Thyroid gland (tissue), 4 donors: ENCODE measurements at regions not wholly inside any gene's neighbourhood (a gene's known extent, or its start where the extent isn't known, plus 50 kb on each side); places are given as distances from the start of the nearest gene placed in this dataset.
A peak's percentile ranks its signal among the peaks of the same experiment; 100 is the strongest.

Experiments used
- DNase-seq, 2 donors: peaks; one replicate each; pipeline ENCODE4 v3.0.0-alpha.2; 2019
- H3K27ac ChIP-seq, 3 donors: fragments of 200-600 bp; sonication (generic); 1 replicate in 2 of 3; 2 replicates in 1 of 3; pipeline ENCODE4 v1.5.1; 2016 to 2019; ENCODE audit warnings: mild to moderate bottlenecking in 1 of 3, moderate library complexity in 1 of 3
- H3K27me3 ChIP-seq: fragments of 200-600 bp; sonication (generic); one replicate; pipeline ENCODE4 v1.5.1; 2019
- H3K36me3 ChIP-seq, 2 donors: fragments of 200-600 bp; sonication (generic); one replicate each; pipeline ENCODE4 v1.5.1; 2016 to 2019
- H3K4me1 ChIP-seq, 2 donors: fragments of 200-600 bp; sonication (generic); one replicate each; pipeline ENCODE4 v1.5.1; 2017 to 2019
- H3K4me3 ChIP-seq, 3 donors: fragments of 200-600 bp; sonication (generic); replicated peaks in 1 of 3; 1 replicate in 2 of 3; 2 replicates in 1 of 3; pipeline ENCODE4 v1.5.1; 2016; ENCODE audit warnings: mild to moderate bottlenecking in 1 of 3
- H3K9me3 ChIP-seq: fragments of 200-600 bp; sonication (generic); one replicate; pipeline ENCODE4 v1.5.1; 2017
- POLR2A ChIP-seq, 2 donors: fragments of 450-650 bp; IDR thresholded peaks; one replicate each; pipeline ENCODE4 v1.6.1; 2017; ENCODE audit warnings: antibody characterized with exemption in 2 of 2, mild to moderate bottlenecking in 2 of 2, moderate library complexity in 1 of 2
- WGBS, 2 donors: methylation state at CpG; one replicate each; pipeline ENCODE4 v1.1.5; 2017; 5-methylcytosine and 5-hydroxymethylcytosine counted together
- intact Hi-C: fragments of 100-400 bp; cut with DNase I; formaldehyde crosslinking; loops from one replicate; pipeline ENCODE4 v1.15.1; 2023
- TF ChIP-seq, protein P1 (sequence below), 6 experiments: fragments of 200-600 bp in 3 of 6; fragments of 450-650 bp in 3 of 6; sonication (generic) in 3 of 6; IDR thresholded peaks; one replicate each; pipeline ENCODE4 v1.5.1; 2016 to 2019; ENCODE audit warnings: antibody characterized with exemption in 6 of 6, mild to moderate bottlenecking in 2 of 6, inconsistent platforms in 1 of 6, moderate library complexity in 1 of 6

DNA sequence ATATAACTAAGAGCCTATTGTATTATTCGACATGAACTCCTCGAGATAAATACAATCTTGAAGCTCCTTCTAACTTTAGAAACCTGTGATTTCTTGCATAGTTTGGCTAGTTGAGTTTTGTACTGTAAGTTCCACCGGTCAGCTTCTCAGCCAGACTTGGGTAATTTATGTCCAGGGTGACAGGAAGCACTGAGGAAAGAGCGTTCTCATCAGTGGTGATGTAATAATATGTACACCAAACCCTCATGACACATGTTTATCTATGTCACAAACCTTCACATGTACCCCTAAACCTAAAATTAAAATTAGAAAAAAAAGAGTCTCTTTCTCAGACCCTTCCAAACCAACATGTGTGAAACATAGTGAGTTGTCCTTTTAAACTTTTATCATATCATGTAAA lies 205.7 kb downstream of the KCNRG start:
- intact Hi-C loops: no loop called here
- WGBS, 2 donors: 74 to 77% methylated on average over 4 of the region's 4 CpGs

DNA sequence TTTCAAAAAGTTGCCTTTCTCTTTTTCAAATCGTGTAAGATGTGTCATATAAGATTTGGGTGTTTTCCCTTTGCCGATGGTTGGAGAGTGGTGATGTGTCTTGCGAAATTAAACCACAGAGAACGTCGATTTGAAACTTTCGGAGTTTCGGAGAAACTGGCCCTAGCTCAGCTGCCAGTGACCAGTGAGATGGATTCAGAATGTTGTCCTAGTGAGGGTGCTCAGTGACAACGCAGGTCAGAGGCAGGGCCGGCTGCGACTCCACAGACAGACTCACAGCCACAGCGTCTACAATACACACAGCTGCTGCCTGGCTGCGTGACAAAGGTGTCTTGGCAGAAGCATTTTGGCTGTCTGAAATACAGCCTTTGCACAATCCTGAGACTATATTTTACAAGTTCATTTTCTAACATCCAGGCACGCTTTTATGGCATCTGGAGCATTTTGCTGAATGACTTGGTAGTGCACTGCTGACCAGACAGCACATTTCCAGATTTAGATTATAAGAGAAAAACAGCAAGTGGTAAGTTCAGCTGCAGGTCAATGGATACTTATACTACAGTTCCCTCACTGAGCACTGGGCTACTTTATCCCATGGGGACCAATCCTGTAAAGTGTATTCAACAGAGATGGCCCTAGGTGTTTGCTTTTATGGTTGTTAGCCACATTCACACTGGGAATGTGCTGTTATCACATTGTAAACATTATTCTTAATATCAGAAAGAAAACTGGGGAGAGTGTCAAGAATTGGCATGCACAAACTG lies 207.5 kb downstream of the KCNRG start:
- no peak for TF ChIP-seq POLR2A (IDR thresholded peaks at IDR 0.05)
- TF ChIP-seq, protein P1, sequence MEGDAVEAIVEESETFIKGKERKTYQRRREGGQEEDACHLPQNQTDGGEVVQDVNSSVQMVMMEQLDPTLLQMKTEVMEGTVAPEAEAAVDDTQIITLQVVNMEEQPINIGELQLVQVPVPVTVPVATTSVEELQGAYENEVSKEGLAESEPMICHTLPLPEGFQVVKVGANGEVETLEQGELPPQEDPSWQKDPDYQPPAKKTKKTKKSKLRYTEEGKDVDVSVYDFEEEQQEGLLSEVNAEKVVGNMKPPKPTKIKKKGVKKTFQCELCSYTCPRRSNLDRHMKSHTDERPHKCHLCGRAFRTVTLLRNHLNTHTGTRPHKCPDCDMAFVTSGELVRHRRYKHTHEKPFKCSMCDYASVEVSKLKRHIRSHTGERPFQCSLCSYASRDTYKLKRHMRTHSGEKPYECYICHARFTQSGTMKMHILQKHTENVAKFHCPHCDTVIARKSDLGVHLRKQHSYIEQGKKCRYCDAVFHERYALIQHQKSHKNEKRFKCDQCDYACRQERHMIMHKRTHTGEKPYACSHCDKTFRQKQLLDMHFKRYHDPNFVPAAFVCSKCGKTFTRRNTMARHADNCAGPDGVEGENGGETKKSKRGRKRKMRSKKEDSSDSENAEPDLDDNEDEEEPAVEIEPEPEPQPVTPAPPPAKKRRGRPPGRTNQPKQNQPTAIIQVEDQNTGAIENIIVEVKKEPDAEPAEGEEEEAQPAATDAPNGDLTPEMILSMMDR (IDR thresholded peaks at IDR 0.05): no peak
- intact Hi-C loops: no loop called here
- 47 to 52% methylated on average over 13 of the region's 13 CpGs for WGBS, 2 donors

More for the DNA sequence above, 205.7 kb downstream of the KCNRG start:
- Histone ChIP-seq H3K27me3 (no peaks in the 10 kb centered on the region), H3K9me3 (no peaks in the 10 kb centered on the region), H3K27ac (no peak overlapping the region), H3K4me1 (peaks cover 5 to 6% of the 10 kb centered on the region in 2 donors), H3K36me3 (no peaks in the 10 kb centered on the region), H3K4me3 (no peak overlapping the region)
- TF ChIP-seq, protein P1 (IDR thresholded peaks at IDR 0.05): no peak
- TF ChIP-seq POLR2A (IDR thresholded peaks at IDR 0.05): no peak
- no peak for DNase-seq

GRCh38 chr13:50224534-50224933 lies 209.3 kb downstream of the KCNRG start:
- DNase-seq: no peak
- Histone ChIP-seq H3K9me3 (no peaks in the 10 kb centered on the region), H3K4me3 (no peak overlapping the region), H3K27ac (no peak overlapping the region), H3K36me3 (no peaks in the 10 kb centered on the region), H3K27me3 (no peaks in the 10 kb centered on the region), H3K4me1 (peaks cover 5 to 6% of the 10 kb centered on the region in 2 donors)
- no peak for TF ChIP-seq POLR2A (IDR thresholded peaks at IDR 0.05)
- TF ChIP-seq, protein P1 (IDR thresholded peaks at IDR 0.05): no peak
- 80 to 92% methylated on average over 4 of the region's 4 CpGs for WGBS, 2 donors
- intact Hi-C loops: no loop called here

More for the DNA sequence above, 207.5 kb downstream of the KCNRG start:
- no peaks in the 10 kb centered on the region for H3K36me3 ChIP-seq
- H3K27ac ChIP-seq: no peak overlapping the region
- H3K4me3 ChIP-seq: no peak overlapping the region
- H3K4me1 ChIP-seq: peaks cover 5 to 6% of the 10 kb centered on the region in 2 donors
- peak; percentile 25 to 59 for DNase-seq
- H3K27me3 ChIP-seq: no peaks in the 10 kb centered on the region
- H3K9me3 ChIP-seq: no peaks in the 10 kb centered on the region

DNA sequence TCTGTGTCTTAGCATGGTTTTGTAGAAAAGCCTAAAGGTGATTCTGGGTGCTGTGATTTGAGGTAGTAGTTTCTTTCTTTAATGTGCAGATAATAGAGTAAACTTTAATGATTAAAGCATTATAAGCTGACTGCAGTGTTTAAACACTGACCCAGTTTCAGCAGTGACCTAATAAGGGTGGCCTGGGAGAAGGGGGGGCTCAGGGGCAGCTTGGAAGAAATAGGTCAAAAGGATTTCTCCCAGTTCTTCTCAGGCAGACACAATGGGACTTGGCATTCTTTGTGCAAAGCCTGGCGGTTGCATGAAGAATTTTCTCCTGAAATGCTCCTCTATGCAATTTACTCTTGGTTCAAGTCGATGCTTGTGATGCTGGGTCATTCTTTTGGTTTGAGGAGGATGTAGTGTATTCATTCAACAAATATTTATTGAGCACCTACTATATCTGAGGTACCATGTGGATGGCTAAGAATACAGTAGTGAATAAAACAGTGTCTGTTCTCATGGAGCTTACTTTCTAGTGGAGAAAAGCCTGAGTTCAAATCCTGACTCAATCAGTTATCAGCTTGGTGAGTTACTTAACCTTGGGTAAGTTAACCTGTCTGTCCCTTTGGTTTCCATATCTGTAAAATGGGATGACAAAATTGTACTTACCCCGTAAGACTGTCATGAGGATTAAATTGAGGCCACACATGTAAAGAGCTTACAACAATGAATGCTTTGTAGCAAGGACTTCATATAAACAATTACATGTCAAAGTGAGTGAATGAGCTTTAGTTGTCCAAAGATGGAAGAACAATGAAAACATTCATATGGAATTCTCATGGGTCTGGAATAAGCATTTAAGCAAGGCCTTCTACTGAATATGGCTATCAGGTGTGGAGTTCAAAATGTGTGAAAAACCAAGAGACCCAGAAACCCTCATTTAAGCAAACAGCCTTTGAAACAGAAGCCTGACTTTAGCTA lies 210.2 kb downstream of the KCNRG start:
- WGBS, 2 donors: 88 to 93% methylated on average over 3 of the region's 3 CpGs
- Histone ChIP-seq H3K9me3 (no peaks in the 10 kb centered on the region), H3K4me1 (peaks cover 5 to 6% of the 10 kb centered on the region in 2 donors), H3K36me3 (no peaks in the 10 kb centered on the region), H3K4me3 (no peak overlapping the region), H3K27me3 (no peaks in the 10 kb centered on the region), H3K27ac (no peak overlapping the region)
- DNase-seq: no peak
- no peak for TF ChIP-seq POLR2A (IDR thresholded peaks at IDR 0.05)
- TF ChIP-seq, protein P1 (IDR thresholded peaks at IDR 0.05): no peak
- intact Hi-C loops: no loop called here
